Neutrophil (primary cell): ENCODE measurements at regions not wholly inside any gene's neighbourhood (a gene's known extent, or its start where the extent isn't known, plus 50 kb on each side); places are given as distances from the start of the nearest gene placed in this dataset.

Experiments used
- H3K27ac ChIP-seq: fragments of 200-600 bp; sonication (generic); 2 replicates; pipeline ENCODE4 v1.5.1; 2016; ENCODE audit warnings: mild to moderate bottlenecking, moderate library complexity
- H3K27me3 ChIP-seq: fragments of 200-600 bp; sonication (generic); 2 replicates; pipeline ENCODE4 v1.6.0; 2016; ENCODE audit warnings: mild to moderate bottlenecking
- H3K36me3 ChIP-seq: fragments of 200-600 bp; sonication (generic); 2 replicates; pipeline ENCODE4 v1.5.1; 2017
- H3K4me1 ChIP-seq, 2 experiments: fragments of 200-600 bp in 1 of 2; sonication (generic) in 1 of 2; 1 replicate in 1 of 2; 2 replicates in 1 of 2; pipeline versions ENCODE4 v1.5.1 to v1.6.1; 2013 to 2016; ENCODE audit warnings: low read depth in 1 of 2, low read length in 1 of 2, mild to moderate bottlenecking in 1 of 2, moderate library complexity in 1 of 2; ENCODE audit not compliant: control insufficient read depth in 1 of 2, insufficient read depth in 1 of 2
- H3K4me3 ChIP-seq, 2 experiments: fragments of 200-600 bp in 1 of 2; sonication (generic) in 1 of 2; 1 replicate in 1 of 2; 2 replicates in 1 of 2; pipeline ENCODE4 v1.5.1; 2013 to 2016; ENCODE audit warnings: low read depth in 1 of 2, low read length in 1 of 2, mild to moderate bottlenecking in 1 of 2, moderate library complexity in 1 of 2
- H3K9me3 ChIP-seq: fragments of 200-600 bp; sonication (generic); 2 replicates; pipeline ENCODE4 v1.5.1; 2016
- TF ChIP-seq, protein P1 (sequence below): fragments of 200-600 bp; sonication (generic); IDR thresholded peaks from 2 replicates; pipeline ENCODE4 v1.5.1; 2016; ENCODE audit warnings: antibody characterized with exemption

- TF ChIP-seq, protein P1, sequence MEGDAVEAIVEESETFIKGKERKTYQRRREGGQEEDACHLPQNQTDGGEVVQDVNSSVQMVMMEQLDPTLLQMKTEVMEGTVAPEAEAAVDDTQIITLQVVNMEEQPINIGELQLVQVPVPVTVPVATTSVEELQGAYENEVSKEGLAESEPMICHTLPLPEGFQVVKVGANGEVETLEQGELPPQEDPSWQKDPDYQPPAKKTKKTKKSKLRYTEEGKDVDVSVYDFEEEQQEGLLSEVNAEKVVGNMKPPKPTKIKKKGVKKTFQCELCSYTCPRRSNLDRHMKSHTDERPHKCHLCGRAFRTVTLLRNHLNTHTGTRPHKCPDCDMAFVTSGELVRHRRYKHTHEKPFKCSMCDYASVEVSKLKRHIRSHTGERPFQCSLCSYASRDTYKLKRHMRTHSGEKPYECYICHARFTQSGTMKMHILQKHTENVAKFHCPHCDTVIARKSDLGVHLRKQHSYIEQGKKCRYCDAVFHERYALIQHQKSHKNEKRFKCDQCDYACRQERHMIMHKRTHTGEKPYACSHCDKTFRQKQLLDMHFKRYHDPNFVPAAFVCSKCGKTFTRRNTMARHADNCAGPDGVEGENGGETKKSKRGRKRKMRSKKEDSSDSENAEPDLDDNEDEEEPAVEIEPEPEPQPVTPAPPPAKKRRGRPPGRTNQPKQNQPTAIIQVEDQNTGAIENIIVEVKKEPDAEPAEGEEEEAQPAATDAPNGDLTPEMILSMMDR, result no peak
- no peak overlapping the region for H3K27ac ChIP-seq
- peaks cover 6% of the 10 kb centered on the region for H3K27me3 ChIP-seq
- no peaks in the 10 kb centered on the region for H3K36me3 ChIP-seq
- no peaks in the 10 kb centered on the region for H3K9me3 ChIP-seq
- no peaks in the 10 kb centered on the region for H3K4me1 ChIP-seq
- H3K4me3 ChIP-seq, result no peak overlapping the region
Observed at GRCh38 chr20:59424976-59425375, 124.6 kb downstream of the EDN3 start.

GRCh38 chr20:59425572-59425971 is 125.2 kb downstream of the EDN3 start:
- Histone ChIP-seq H3K27me3 (peaks cover 2% of the 10 kb centered on the region), H3K36me3 (no peaks in the 10 kb centered on the region)
- TF ChIP-seq, protein P1, result no peak

DNA sequence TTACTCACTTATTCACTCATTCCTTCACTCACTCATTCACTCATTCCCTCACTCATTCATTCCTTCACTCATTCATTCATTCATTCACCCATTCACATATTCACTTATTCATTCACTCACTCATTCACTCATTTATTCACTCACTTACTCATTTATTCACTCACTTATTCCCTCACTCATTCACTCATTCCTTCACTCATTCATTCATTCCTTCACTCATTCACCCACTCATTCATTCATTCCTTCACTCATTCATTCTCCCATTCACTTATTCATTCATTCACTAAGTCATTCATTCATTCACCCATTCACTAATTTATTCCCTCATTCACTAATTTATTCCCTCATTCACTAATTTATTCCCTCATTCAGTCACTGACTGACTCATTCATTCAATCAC is 127.6 kb downstream of the EDN3 start:
- TF ChIP-seq, protein P1, result no peak
- H3K9me3 ChIP-seq, result no peaks in the 10 kb centered on the region
- no peaks in the 10 kb centered on the region for H3K36me3 ChIP-seq
- no peaks in the 10 kb centered on the region for H3K4me1 ChIP-seq
- H3K4me3 ChIP-seq, result no peak overlapping the region
- no peak overlapping the region for H3K27ac ChIP-seq
- no peaks in the 10 kb centered on the region for H3K27me3 ChIP-seq

More at GRCh38 chr20:59425572-59425971, 125.2 kb downstream of the EDN3 start:
- Histone ChIP-seq H3K4me3 (no peak overlapping the region), H3K4me1 (no peaks in the 10 kb centered on the region), H3K27ac (no peak overlapping the region), H3K9me3 (no peaks in the 10 kb centered on the region)

GRCh38 chr20:59428441-59429205 is 128.2 kb downstream of the EDN3 start:
- no peaks in the 10 kb centered on the region for H3K4me1 ChIP-seq
- no peaks in the 10 kb centered on the region for H3K9me3 ChIP-seq
- no peaks in the 10 kb centered on the region for H3K27me3 ChIP-seq
- no peaks in the 10 kb centered on the region for H3K36me3 ChIP-seq
- TF ChIP-seq, protein P1, result no peak
- no peak overlapping the region for H3K27ac ChIP-seq
- H3K4me3 ChIP-seq, result no peak overlapping the region

GRCh38 chr20:59429396-59429795 is 129.0 kb downstream of the EDN3 start:
- no peak overlapping the region for H3K27ac ChIP-seq
- TF ChIP-seq, protein P1, result no peak
- no peaks in the 10 kb centered on the region for H3K27me3 ChIP-seq
- H3K4me1 ChIP-seq, result no peaks in the 10 kb centered on the region
- no peaks in the 10 kb centered on the region for H3K9me3 ChIP-seq
- H3K4me3 ChIP-seq, result no peak overlapping the region
- H3K36me3 ChIP-seq, result no peaks in the 10 kb centered on the region
